NOMO-1 (cell line): ENCODE measurements at regions not wholly inside any gene's neighbourhood (a gene's known extent, or its start where the extent isn't known, plus 50 kb on each side); places are given as distances from the start of the nearest gene placed in this dataset.

Experiments used
- DNase-seq, 2 experiments: peaks; one replicate each; lab custom pipeline; 2025; ENCODE audit not compliant: unreplicated experiment in 2 of 2; lab: John Stamatoyannopoulos, UW

DNA sequence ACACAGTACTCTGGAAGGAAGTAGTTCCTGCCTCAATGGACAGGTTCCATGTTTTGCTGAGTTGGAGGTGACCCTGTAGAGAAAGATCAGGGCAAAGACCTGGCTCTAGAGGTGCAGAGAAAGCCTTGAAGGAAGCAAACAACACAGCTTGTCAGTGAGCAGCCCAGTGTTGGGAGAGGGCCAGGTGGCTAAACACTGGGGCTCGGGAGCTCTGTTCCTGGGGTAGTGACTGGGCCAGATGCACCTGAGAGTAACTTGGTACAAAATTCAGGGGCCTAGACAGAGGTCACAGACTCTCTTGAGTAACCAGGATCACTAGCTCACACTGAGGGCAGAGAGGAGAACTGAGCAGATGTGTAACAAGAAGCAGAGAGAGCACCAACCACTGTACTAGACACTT, 138.4 kb upstream of the NALF2 start:
- no peak for DNase-seq

DNA sequence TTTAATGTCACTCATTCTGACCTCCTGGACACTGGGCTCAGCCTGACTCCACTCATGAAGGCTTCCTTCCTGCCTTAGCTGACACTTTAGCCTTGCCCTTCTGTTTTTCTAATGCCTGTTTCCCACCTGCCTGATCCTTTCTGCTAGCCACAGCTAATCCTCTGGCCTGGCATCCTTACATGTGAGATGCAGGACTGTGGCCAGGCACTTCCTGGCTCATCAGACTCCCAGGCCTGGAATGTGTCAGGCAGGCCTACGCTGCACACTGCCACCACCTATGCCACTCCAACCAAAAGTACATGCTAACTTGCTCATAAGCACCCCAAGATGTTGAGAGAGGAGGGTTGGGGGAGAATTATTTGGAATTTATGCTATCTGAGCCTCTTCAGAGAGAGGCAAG, 138.8 kb upstream of the NALF2 start:
- DNase-seq = no peak

DNA sequence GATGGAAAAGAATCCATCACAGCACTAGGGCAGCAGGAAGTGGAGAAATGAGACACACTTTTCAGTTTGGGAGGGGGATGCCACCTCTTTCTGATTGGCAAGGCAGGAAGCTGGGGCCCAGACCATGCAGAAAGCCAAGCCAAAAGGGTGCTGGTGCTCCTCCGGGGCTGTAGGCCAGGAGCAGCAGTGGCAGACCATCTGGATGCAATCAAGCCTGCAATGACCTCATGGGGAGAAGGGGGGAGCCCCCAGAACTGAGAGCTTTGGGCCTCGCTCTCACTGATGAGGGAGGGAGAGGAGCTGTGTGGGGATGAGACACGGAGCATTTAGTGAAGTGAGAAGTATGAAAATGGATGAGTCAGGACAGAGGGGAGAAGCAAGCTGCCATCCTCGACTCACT, 141.3 kb upstream of the NALF2 start:
- no peak for DNase-seq

DNA sequence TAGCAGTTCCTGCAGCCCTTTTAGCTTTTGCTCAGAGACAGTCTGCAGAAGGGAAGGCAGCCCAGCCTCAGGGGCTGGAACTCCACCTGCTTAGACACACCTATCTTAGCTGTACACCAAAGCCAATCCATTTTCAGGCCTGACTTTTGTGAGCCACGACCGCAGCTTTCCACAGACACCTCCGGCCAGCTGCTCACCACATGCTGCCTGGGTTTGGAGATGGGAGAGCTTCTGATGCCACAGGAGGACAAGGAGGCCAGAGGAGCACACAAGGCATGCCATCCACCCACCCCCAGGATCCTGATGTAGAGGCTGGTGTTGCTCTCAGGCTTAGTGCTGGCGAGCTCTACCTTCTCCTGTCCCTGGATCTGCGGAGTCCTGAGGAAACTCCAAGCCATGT, 141.8 kb upstream of the NALF2 start:
- no peak for DNase-seq

GRCh38 chrX:69361311-69361845, 142.7 kb upstream of the NALF2 start:
- no peak for DNase-seq

DNA sequence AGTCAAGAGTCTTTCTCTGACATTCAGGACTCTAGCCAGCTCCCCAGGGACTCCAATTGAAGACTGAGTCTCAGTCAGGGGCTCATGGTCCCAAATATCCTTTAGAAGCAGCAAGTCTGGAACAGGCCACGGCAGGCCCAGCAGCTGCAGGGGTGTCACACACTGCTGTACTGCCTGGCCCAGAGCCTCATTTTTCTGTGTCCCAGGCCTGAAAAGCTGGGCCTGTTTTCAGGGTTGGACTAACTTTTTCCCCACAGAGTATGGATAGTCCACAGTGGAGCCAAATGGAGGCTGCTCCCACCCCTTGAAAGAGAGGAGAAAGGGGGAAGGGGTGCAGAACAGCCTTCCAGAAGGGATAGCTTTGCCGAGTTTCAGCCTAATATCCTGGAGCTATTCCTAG, 146.8 kb upstream of the NALF2 start:
- no peak for DNase-seq

DNA sequence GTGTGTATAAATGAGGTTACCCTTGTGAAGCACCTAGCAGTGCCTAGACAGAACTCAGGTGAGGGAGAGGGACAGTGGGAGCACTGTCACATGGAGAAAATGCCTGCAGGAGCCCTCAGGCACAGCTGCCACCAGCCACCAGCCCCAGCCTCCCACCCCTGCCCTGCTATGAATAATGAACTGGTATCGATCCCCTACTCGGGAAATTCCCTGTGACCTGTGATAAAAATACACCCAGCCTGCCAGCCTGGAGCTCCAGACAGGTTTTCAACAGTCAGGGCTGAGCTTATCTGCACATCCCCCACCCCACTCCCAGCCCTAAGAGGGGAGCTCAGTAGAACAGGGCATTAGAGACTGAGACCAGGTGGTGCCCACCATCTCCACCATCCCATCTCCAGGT, 159.6 kb upstream of the PJA1 start:
- DNase-seq = no peak

DNA sequence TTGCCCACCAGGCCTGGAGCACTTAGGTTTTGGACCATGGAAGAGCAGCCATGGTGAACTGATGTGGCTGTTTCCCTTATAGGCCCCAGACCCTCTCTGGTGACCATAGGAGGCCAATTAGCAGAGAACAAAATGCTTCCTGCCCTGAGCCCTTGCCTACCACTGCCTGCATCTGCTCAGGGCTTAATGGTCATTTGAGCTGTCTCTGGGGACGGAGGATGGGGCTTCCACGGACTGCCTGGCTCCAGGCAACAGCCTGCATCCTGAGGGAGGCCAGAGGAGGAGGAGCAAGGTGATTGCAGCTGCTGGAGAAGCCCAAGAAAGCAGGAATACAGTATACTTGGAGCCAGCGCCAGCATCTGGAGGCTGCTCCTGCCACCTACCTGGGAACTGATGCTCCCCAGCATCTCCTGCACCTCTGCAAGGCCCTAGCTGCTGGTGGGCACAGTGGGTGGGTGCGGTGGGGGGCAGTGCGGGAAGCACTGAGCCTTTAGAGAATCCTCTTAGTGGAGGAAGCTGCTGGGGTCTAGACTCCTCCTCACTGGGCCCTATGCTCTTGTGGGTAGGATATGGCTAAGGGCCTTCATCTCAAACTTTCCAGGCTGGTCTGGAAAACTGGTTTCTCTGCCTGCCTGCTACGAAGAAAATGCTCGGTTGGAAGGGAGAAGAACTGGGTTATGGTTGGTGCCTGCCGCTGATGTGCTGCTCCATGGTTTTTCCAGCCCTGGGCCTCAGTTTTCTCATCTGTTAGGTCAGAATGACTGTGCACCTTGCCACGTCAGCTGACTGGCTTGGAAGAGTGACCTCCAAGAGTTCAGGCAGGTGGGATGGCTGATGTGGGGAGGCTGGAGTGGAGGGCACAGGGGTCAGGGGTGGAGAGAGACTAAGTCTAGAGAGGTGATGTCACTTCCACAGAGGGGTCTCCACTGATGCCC, 158.8 kb upstream of the PJA1 start:
- no peak for DNase-seq

- no peak for DNase-seq
Observed at GRCh38 chrX:69321789-69322188, 156.5 kb upstream of the PJA1 start.

DNA sequence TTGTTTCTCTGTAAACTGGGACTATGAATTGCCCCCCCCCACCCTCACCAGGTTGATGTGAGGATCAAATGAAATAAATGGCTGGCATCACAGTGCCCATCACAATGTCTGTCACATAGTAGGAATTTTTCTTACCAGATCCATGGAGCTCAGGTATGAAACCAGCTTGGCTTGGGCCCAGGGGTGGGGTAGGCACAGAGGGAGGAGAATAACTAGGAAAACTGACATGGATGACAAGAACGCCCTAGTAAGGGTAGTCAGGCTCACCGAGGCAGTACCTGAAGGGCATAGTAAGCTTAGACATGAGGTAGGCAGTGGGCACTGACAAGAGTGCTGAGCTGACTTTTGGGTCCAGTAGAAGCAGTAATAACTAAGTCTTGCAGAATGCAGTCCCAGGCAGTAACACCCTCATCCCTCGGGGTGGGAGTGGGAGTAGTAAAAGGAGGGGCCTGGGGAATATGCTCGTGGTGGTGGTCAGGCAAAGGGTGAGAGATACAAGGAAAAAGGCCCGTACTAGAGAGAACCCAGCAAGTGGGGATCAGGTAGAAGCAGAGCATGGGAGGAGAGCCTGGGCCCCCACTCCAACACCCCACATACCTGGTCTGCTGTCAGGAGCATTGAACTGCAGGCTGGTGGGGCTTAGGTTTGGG, 155.9 kb upstream of the PJA1 start:
- no peak for DNase-seq

DNA sequence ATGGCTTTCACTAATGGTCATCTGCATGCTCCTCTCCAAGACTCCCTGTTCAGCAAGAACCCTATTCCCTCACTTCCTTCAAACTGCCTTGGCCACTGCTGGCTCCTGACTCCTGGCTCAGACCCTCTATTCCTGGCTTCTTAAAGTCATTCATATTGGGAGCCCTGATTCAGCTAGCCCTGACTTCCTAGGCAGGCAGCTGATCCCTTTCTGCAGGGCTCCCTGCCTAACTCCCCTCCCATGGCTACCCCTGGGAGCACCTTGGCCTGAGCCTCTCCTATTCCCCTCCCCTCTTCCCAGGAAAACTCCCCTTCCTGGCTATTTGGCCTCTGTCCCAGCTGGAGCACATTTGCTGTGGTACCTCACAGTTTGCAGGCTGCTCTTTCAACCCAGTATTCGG, 154.9 kb upstream of the PJA1 start:
- DNase-seq = no peak

GRCh38 chrX:69319376-69319775, 154.1 kb upstream of the PJA1 start:
- no peak for DNase-seq

DNA sequence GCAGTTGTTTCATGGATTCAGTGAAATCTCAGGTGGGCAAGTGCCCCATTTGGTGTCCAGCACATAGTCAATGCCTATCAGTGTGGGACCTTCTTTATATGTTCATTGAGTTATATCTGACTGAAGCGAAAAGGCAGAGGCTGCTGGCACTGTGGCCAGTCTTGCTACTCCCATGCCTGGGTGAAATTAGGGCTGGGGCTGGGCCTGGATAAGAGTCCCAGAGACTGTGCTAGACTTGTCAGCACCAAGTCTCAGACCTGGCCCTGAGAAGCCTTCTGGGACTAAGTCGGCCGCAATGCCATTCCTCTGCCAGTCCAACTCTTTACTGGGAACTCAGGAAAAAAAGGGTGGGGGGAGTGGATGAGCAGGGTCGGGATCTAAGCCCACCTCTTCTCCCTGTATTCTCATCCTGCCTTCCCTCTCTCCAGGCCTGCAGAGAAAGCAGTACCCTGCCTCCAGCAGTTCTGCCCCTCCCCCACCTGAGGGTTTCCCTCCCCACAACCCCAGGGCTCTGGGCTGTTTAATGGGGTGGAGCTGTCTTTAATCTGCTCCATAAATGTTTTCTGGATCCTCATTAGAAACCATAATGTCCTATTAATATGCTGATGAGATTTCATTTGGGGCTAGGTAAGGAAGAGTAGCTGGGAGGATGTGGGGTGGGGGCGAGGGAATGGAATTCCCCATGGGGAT, 153.5 kb upstream of the PJA1 start:
- no peak for DNase-seq

DNA sequence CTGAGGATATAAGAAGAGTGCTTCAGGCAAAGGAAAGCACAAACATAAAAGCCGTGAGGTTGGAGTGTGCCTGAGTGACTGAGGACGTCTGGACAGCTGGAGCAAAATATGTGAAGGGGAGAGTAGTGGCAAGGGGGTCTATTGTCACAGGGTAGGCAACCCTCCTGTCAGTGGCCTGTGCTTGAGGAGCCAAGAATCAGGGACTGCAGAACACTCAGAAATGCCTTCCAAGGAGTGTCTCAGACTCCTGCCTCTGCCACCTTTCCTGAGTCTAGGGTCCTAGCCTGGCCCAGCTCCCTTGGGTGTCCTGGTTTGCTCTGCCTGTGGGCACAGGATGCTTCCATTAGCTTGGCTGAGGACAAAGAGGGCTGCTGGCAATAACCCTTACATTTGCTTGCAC, 152.5 kb upstream of the PJA1 start:
- no peak for DNase-seq

DNA sequence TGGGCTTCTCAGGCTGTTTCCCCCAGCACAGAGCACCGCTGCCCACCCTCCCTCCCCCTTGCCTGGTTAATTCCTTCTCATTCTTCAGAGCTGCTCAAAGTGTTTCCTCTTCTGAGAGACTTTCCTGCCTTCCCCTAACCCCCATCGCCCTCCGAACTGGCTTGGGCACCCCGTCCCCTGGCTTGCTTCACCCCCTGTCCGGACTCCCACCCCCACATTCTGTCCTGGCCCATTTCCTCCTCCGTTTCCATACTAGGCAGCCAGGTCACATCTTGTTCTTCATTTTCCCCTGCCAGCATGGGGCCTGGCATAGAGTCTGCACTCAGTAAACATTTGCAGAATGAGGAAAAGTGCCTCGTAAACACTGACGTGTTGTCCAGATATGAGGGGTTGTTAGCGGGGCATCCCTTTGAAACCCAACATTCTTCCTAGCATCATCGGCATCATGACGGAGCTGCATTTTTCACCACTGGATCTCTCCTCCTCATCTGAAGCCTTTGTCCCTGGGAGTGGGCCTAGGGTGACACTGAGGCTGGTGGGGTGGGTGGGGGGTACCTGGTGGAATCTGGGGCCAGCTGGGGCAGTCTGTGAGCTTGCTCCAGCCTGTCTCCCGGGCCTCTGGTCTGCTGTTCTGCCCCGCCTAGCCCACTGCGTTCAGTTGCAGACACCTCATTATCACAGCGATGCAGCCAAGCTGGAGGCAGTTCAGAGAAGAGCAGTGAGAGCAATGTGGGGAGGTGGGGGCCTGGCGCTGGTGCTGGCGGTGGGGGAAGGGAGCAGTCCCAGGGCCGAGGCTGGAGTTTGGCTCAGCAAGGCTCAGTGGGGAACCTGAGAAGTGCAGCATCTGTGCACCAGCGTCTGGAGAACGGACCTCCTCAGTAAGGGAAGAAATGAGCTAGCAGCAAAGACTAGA, 149.4 kb upstream of the PJA1 start:
- DNase-seq = no peak

DNA sequence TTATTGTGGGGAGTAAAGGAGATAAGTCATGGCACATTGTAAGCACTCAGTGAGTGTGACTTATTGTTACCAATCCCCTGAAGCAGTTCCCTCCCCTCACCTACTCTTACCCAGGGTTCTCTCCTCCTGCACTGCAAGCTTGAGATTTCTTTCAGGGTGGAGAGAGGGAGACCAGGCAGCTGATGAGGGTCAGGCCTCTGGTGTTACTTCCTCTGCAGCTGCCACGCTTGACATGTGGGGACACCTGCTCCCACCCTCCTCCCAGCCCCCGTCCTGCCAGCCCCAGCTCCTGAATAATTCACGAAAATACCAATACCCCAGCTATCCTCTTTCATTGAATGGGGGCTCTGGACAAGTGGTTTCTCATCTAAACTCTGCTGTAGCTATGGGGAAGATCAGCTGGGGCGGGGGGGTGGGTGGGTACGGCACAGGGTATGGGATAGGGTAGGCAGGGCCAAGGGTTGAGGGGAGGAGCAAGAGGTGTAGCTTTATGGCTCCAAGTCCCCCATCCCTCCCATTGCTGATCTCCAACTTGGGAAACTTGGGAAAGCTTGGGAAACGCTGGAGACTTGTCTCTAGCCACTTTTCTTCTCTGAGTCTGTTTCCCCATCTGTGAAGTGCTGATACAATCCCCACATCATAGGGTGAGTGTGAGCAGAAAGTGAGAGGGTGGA, 148.5 kb upstream of the PJA1 start:
- DNase-seq = no peak

- no peak for DNase-seq
Observed at GRCh38 chrX:69311936-69312670, 146.8 kb upstream of the PJA1 start.

- no peak for DNase-seq
Observed at GRCh38 chrX:69309074-69309792, 144.0 kb upstream of the PJA1 start.

DNA sequence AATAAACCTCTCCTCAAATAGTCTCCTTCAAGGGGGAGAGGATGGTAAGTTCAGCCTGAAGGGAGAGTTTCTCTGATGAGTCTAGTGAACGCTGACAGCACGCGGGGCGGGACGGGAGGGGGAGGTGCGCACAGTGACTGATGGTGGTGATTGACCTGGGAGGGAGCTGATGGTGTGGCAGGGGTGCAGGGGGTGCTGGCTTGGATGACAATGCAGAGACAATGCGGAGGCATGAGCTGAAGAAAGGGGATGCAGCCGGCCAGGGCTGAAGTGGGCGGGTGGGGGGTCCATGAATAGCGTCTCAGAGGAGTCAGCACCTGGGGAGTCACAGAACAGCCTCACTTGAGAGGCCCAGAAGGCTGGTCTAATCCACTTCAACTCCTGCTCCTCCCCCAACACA, 142.5 kb upstream of the PJA1 start:
- no peak for DNase-seq
